Breast epithelium (tissue), 4 donors: ENCODE measurements at regions not wholly inside any gene's neighbourhood (a gene's known extent, or its start where the extent isn't known, plus 50 kb on each side); places are given as distances from the start of the nearest gene placed in this dataset.

Experiments
- DNase-seq, 2 donors: peaks; one replicate each; pipeline ENCODE4 v3.0.0-alpha.2; 2019; ENCODE audit warnings: low spot score in 2 of 2
- H3K27ac ChIP-seq, 2 donors: fragments of 200-600 bp; sonication (generic) in 1 of 2; one replicate each; pipeline ENCODE4 v1.5.1; 2016 to 2019; ENCODE audit warnings: mild to moderate bottlenecking in 1 of 2
- H3K27me3 ChIP-seq, 2 donors: fragments of 200-600 bp; sonication (generic) in 1 of 2; one replicate each; pipeline versions ENCODE4 v1.5.1 to v1.6.0; 2017 to 2019; ENCODE audit warnings: control low read depth in 1 of 2, mild to moderate bottlenecking in 1 of 2
- H3K36me3 ChIP-seq: fragments of 200-600 bp; one replicate; pipeline ENCODE4 v1.5.1; 2019
- H3K4me1 ChIP-seq, 2 donors: fragments of 200-600 bp; sonication (generic); one replicate each; pipeline ENCODE4 v1.5.1; 2016 to 2019; ENCODE audit warnings: control low read depth in 1 of 2
- H3K4me3 ChIP-seq, 3 donors: fragments of 200-600 bp; sonication (generic); 1 replicate in 2 of 3; 2 replicates in 1 of 3; pipeline ENCODE4 v1.5.1; 2016 to 2019; ENCODE audit warnings: mild to moderate bottlenecking in 3 of 3, moderate library complexity in 2 of 3
- H3K9me3 ChIP-seq, 2 donors: fragments of 200-600 bp; sonication (generic) in 1 of 2; one replicate each; pipeline ENCODE4 v1.5.1; 2016 to 2019; ENCODE audit warnings: control low read depth in 1 of 2
- POLR2A ChIP-seq: fragments of 450-650 bp; IDR thresholded peaks from one replicate; pipeline ENCODE4 v1.6.1; 2016; ENCODE audit warnings: antibody characterized with exemption, mild to moderate bottlenecking, moderate library complexity
- POLR2AphosphoS5 ChIP-seq, 3 donors: sonication (generic); formaldehyde crosslinking; IDR thresholded peaks; one replicate each; pipeline ENCODE4 v1.6.1; 2017; ENCODE audit warnings: antibody characterized with exemption in 3 of 3
- intact Hi-C: fragments of 100-400 bp; cut with DNase I; formaldehyde crosslinking; loops from one replicate; pipeline ENCODE4 v1.15.1; 2023; ENCODE audit warnings: low total_unique reads
- TF ChIP-seq, protein P1 (sequence below), 3 donors: fragments of 450-650 bp; IDR thresholded peaks; one replicate each; pipeline ENCODE4 v1.5.1; 2016 to 2017; ENCODE audit warnings: antibody characterized with exemption in 3 of 3, mild to moderate bottlenecking in 3 of 3, moderate library complexity in 3 of 3

DNA sequence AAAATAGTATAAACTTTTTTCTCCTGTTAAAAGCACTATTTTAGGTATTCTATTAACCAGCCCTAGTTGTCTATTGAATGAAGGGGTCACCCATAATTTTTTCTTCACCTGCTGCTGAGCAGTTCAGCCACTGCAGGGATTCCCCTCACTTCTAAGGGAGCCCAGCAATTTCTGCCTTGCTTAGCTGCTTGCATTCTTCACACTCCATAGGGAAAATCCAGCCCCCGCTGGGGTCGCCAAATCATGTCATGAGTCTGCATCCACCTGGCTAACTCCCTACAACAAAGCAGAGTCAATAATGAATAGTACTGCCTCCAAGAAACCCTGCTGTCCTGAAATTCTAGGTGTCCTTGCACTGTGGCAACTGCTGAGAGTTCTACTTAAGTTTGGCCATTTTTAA, 886.5 kb downstream of the CDY2B start:
- intact Hi-C loops, result no loop called here
- no peak for TF ChIP-seq POLR2AphosphoS5 (IDR thresholded peaks at IDR 0.05)
- TF ChIP-seq POLR2A, result no peak
- TF ChIP-seq, protein P1, sequence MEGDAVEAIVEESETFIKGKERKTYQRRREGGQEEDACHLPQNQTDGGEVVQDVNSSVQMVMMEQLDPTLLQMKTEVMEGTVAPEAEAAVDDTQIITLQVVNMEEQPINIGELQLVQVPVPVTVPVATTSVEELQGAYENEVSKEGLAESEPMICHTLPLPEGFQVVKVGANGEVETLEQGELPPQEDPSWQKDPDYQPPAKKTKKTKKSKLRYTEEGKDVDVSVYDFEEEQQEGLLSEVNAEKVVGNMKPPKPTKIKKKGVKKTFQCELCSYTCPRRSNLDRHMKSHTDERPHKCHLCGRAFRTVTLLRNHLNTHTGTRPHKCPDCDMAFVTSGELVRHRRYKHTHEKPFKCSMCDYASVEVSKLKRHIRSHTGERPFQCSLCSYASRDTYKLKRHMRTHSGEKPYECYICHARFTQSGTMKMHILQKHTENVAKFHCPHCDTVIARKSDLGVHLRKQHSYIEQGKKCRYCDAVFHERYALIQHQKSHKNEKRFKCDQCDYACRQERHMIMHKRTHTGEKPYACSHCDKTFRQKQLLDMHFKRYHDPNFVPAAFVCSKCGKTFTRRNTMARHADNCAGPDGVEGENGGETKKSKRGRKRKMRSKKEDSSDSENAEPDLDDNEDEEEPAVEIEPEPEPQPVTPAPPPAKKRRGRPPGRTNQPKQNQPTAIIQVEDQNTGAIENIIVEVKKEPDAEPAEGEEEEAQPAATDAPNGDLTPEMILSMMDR (IDR thresholded peaks at IDR 0.05), result no peak
- Histone ChIP-seq H3K4me3 (no peak overlapping the region), H3K9me3 (no peaks in the 10 kb centered on the region), H3K27ac (no peak overlapping the region), H3K4me1 (no peaks in the 10 kb centered on the region), H3K36me3 (no peaks in the 10 kb centered on the region), H3K27me3 (no peaks in the 10 kb centered on the region)
- DNase-seq, result no peak

DNA sequence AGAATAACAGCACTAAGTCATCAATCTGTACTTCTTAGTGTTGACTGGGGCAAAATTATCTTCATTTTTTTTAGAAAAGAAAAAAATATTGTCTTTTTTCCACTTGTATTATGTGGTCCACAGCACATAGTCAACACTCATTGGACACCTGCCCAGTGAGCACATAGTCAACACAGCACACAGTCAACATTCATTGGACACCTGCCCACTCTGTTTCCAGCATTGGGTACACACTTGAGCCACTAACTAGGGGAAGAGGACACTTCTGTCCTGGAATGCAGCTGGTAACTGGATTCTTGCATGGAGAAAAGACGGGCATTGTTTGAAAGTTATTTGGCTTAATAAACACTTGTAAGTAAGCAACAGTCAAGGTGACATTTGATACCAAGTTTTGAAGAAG, 898.2 kb downstream of the CDY2B start:
- Histone ChIP-seq H3K4me1 (no peaks in the 10 kb centered on the region), H3K4me3 (no peak overlapping the region), H3K9me3 (no peaks in the 10 kb centered on the region), H3K36me3 (no peaks in the 10 kb centered on the region), H3K27me3 (no peaks in the 10 kb centered on the region), H3K27ac (no peak overlapping the region)
- intact Hi-C loops, result no loop called here
- peak in 1 of 2 donors; percentile 51 for DNase-seq
- TF ChIP-seq, protein P1 (IDR thresholded peaks at IDR 0.05), result no peak
- no peak for TF ChIP-seq POLR2AphosphoS5 (IDR thresholded peaks at IDR 0.05)
- TF ChIP-seq POLR2A, result no peak

DNA sequence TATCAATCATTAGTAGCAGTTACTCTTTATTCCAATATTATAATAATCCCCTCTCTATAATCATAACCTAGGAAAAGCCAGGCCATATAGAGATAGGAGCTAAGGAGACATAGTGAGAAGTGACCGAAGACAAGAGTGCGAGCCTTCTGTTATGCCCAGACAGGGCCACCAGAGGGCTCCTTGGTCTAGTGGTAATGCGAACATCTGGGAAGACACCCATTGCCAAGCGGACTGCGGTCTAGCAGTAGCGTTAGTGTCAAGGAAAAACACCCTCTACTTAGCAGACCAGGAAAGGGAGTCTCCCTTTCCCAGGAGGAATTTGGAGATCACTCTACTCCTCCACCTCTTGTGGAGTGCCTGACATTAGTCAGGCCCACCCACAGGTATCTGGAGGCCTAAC, 920.9 kb downstream of the CDY2B start:
- Histone ChIP-seq H3K4me1 (no peaks in the 10 kb centered on the region), H3K36me3 (no peaks in the 10 kb centered on the region), H3K27ac (no peak overlapping the region), H3K4me3 (no peak overlapping the region), H3K9me3 (no peaks in the 10 kb centered on the region), H3K27me3 (no peaks in the 10 kb centered on the region)
- intact Hi-C loops, result no loop called here
- TF ChIP-seq POLR2A (no peak), POLR2AphosphoS5 (IDR thresholded peaks at IDR 0.05) (no peak)
- TF ChIP-seq, protein P1 (IDR thresholded peaks at IDR 0.05), result no peak
- no peak for DNase-seq

DNA sequence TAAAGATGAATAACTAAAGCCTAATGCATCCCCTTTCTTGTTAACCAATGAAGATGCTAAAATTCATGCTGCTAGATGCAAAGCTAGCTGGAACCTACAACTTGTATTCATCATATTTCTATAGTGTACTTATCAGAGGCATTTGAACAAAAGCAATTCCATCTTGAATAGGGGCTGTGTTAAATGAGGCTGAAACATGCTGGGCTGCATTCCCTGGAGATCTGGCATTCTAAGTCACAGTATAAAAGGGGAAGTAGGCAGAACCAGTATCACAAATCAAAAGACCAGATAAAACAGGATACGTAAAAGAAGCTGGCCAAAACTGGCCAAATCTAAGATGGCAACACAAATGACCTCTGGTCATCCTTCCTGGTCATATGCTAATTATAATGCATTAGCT, 932.8 kb downstream of the CDY2B start:
- H3K9me3 ChIP-seq, result no peaks in the 10 kb centered on the region
- TF ChIP-seq POLR2A (no peak), POLR2AphosphoS5 (IDR thresholded peaks at IDR 0.05) (no peak)
- TF ChIP-seq, protein P1 (IDR thresholded peaks at IDR 0.05), result no peak
- intact Hi-C loops, result no loop called here
- H3K27ac ChIP-seq, result no peak overlapping the region
- no peaks in the 10 kb centered on the region for H3K36me3 ChIP-seq
- no peaks in the 10 kb centered on the region for H3K4me1 ChIP-seq
- H3K27me3 ChIP-seq, result no peaks in the 10 kb centered on the region
- no peak overlapping the region for H3K4me3 ChIP-seq
- DNase-seq, result no peak
